ENCODE measurements at regions not wholly inside any gene's neighbourhood (a gene's known extent, or its start where the extent isn't known, plus 50 kb on each side); places are given as distances from the start of the nearest gene placed in this dataset.

DNA sequence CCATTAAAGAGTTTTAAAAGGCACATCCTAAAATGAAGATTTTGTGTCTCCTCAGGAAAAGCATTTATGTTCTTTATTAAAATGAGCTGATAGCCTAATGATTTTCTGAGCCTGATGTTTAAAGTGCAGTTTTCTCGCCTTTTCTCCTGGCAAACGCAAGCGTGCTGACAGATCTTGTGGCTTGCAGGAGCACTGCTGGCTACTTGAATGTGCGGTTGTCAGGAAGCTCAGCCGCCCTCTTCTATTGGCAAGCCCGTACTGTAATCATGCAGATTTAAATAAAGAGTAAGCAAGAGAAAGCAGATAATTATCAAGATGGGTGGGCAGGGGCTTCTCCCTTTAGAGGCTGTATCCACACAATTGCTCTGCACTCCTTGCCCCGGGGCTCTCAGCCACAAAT lies 139.5 kb upstream of the SPHKAP start:
- TF ChIP-seq, protein P1, sequence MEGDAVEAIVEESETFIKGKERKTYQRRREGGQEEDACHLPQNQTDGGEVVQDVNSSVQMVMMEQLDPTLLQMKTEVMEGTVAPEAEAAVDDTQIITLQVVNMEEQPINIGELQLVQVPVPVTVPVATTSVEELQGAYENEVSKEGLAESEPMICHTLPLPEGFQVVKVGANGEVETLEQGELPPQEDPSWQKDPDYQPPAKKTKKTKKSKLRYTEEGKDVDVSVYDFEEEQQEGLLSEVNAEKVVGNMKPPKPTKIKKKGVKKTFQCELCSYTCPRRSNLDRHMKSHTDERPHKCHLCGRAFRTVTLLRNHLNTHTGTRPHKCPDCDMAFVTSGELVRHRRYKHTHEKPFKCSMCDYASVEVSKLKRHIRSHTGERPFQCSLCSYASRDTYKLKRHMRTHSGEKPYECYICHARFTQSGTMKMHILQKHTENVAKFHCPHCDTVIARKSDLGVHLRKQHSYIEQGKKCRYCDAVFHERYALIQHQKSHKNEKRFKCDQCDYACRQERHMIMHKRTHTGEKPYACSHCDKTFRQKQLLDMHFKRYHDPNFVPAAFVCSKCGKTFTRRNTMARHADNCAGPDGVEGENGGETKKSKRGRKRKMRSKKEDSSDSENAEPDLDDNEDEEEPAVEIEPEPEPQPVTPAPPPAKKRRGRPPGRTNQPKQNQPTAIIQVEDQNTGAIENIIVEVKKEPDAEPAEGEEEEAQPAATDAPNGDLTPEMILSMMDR (IDR thresholded peaks at IDR 0.05): no peak
- H3K4me3 Mint-ChIP-seq: no peak overlapping the region
- Histone ChIP-seq H3K27ac (ENCODE audit: low read depth in 1 of 2, low read length in 2 of 2) (no peak overlapping the region), H3K9ac (ENCODE audit: insufficient read depth, low read length, poor library complexity, severe bottlenecking) (no peak overlapping the region), H4K20me1 (ENCODE audit: insufficient read depth, low read length) (no peaks in the 10 kb centered on the region), H3K4me2 (replicated peaks; ENCODE audit: extremely low read depth, low read length, poor library complexity, severe bottlenecking) (no peak overlapping the region), H3K4me1 (ENCODE audit: control insufficient read depth in 1 of 2, insufficient read depth in 2 of 2, low read length in 2 of 2) (no peaks in the 10 kb centered on the region), H2AFZ (ENCODE audit: insufficient read depth, low read depth, low read length, poor library complexity, severe bottlenecking) (no peak overlapping the region), H3K4me3 (replicated peaks in 1 of 3; ENCODE audit: low read depth in 2 of 3, low read length in 3 of 3) (no peak overlapping the region), H3K79me2 (ENCODE audit: insufficient read depth, low read length) (no peaks in the 10 kb centered on the region), H3K27me3 (ENCODE audit: control insufficient read depth in 2 of 2, insufficient read depth in 2 of 2, low read length in 2 of 2) (no peaks in the 10 kb centered on the region), H3K36me3 (replicated peaks in 1 of 2; ENCODE audit: control insufficient read depth in 1 of 2, insufficient read depth in 2 of 2, low read length in 2 of 2) (no peaks in the 10 kb centered on the region), H3K9me3 (replicated peaks in 1 of 2; ENCODE audit: control insufficient read depth in 1 of 2, insufficient read depth in 1 of 2, low read length in 2 of 2) (no peaks in the 10 kb centered on the region)
- H3K27ac Mint-ChIP-seq: no peak overlapping the region
- DNase-seq: no peak
- H3K4me1 Mint-ChIP-seq: peaks cover 12% of the 10 kb centered on the region
- H3K36me3 Mint-ChIP-seq: no peaks in the 10 kb centered on the region
- intact Hi-C loops (cut with micrococcal nuclease): no loop called here
- WGBS (ENCODE audit: insufficient coverage): 88% methylated on average over 3 of the region's 7 CpGs
- H3K27me3 Mint-ChIP-seq (ENCODE audit: low read depth in 3 of 3): peaks cover 0 to 1% (median 0%) of the 10 kb centered on the region in 3 donors
- peaks cover 0 to 14% (median 1%) of the 10 kb centered on the region in 7 donors for H3K9me3 Mint-ChIP-seq

DNA sequence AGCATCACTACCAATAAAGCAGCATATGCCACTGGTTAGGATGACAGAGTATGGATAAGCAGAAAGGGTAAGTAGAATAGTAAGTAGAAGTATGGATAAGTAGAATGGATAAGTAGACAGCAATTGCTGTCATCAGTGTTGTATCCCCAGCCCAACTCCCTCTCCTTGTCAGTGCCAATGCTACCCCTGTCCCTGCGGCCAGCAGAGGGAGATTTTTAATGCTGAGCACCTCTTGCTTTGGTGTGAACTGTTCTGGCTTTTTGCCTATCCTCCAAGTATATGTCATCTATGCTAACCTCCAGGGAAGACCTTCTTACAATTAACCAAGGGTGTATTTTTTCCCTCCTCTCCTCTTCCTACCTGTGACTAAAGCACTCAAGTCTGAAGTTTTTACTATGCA lies 136.7 kb upstream of the SPHKAP start:
- intact Hi-C loops (cut with micrococcal nuclease): no loop called here

More for the DNA sequence above, 136.7 kb upstream of the SPHKAP start:
- Mint-ChIP-seq H3K4me1 (peaks cover 8% of the 10 kb centered on the region), H3K27me3 (ENCODE audit: low read depth in 3 of 3) (peaks cover 0 to 1% (median 0%) of the 10 kb centered on the region in 3 donors), H3K36me3 (no peaks in the 10 kb centered on the region), H3K27ac (no peak overlapping the region), H3K9me3 (peaks cover 0 to 12% (median 1%) of the 10 kb centered on the region in 7 donors), H3K4me3 (no peak overlapping the region)
- DNase-seq: no peak
- no peaks in the 10 kb centered on the region for H3K36me3 ChIP-seq (replicated peaks in 1 of 2; ENCODE audit: control insufficient read depth in 1 of 2, insufficient read depth in 2 of 2, low read length in 2 of 2)
- H3K9ac ChIP-seq (ENCODE audit: insufficient read depth, low read length, poor library complexity, severe bottlenecking): no peak overlapping the region
- no CpG with 5 or more reads among the region's 1 CpG for WGBS (ENCODE audit: insufficient coverage)
- no peak overlapping the region for H3K4me2 ChIP-seq (replicated peaks; ENCODE audit: extremely low read depth, low read length, poor library complexity, severe bottlenecking)
- H2AFZ ChIP-seq (ENCODE audit: insufficient read depth, low read depth, low read length, poor library complexity, severe bottlenecking): no peak overlapping the region
- no peaks in the 10 kb centered on the region for H3K9me3 ChIP-seq (replicated peaks in 1 of 2; ENCODE audit: control insufficient read depth in 1 of 2, insufficient read depth in 1 of 2, low read length in 2 of 2)
- no peaks in the 10 kb centered on the region for H3K27me3 ChIP-seq (ENCODE audit: control insufficient read depth in 2 of 2, insufficient read depth in 2 of 2, low read length in 2 of 2)
- H3K79me2 ChIP-seq (ENCODE audit: insufficient read depth, low read length): no peaks in the 10 kb centered on the region
- H3K27ac ChIP-seq (ENCODE audit: low read depth in 1 of 2, low read length in 2 of 2): no peak overlapping the region
- H4K20me1 ChIP-seq (ENCODE audit: insufficient read depth, low read length): no peaks in the 10 kb centered on the region
- TF ChIP-seq, protein P1 (IDR thresholded peaks at IDR 0.05): no peak
- H3K4me3 ChIP-seq (replicated peaks in 1 of 3; ENCODE audit: low read depth in 2 of 3, low read length in 3 of 3): no peak overlapping the region
- H3K4me1 ChIP-seq (ENCODE audit: control insufficient read depth in 1 of 2, insufficient read depth in 2 of 2, low read length in 2 of 2): no peaks in the 10 kb centered on the region

All from CD14-positive monocyte (primary cell).